Thymus (tissue), 11 donors: ENCODE measurements at regions not wholly inside any gene's neighbourhood (a gene's known extent, or its start where the extent isn't known, plus 50 kb on each side); places are given as distances from the start of the nearest gene placed in this dataset.

Experiments
- DNase-seq, 9 donors: peaks; one replicate each; pipeline ENCODE4 v3.0.0-alpha.2; 2013; ENCODE audit warnings: low spot score in 9 of 9, low read depth in 6 of 9, missing footprints in 1 of 9
- H3K27ac ChIP-seq, 2 donors: one replicate each; pipeline ENCODE4 v1.5.1; 2013; ENCODE audit warnings: control low read depth in 1 of 2, low read depth in 1 of 2, low read length in 1 of 2, mild to moderate bottlenecking in 1 of 2, moderate library complexity in 1 of 2
- H3K27me3 ChIP-seq, 2 donors: one replicate each; pipeline ENCODE4 v1.5.1; 2013; ENCODE audit warnings: low read length in 1 of 2; ENCODE audit not compliant: control insufficient read depth in 2 of 2, insufficient read depth in 1 of 2
- H3K36me3 ChIP-seq, 2 donors: one replicate each; pipeline ENCODE4 v1.5.1; 2013; ENCODE audit warnings: low read length in 1 of 2, mild to moderate bottlenecking in 1 of 2, moderate library complexity in 1 of 2; ENCODE audit not compliant: control insufficient read depth in 2 of 2, insufficient read depth in 2 of 2
- H3K4me1 ChIP-seq, 2 donors: one replicate each; pipeline ENCODE4 v1.5.1; 2013; ENCODE audit warnings: low read length in 2 of 2; ENCODE audit not compliant: control insufficient read depth in 2 of 2, insufficient read depth in 2 of 2
- H3K4me3 ChIP-seq, 2 donors: one replicate each; pipeline ENCODE4 v1.5.1; 2013; ENCODE audit warnings: low read length in 2 of 2, control low read depth in 1 of 2, mild to moderate bottlenecking in 1 of 2
- H3K9me3 ChIP-seq, 2 donors: one replicate each; pipeline ENCODE4 v1.5.1; 2013; ENCODE audit warnings: low read length in 1 of 2, mild to moderate bottlenecking in 1 of 2; ENCODE audit not compliant: control insufficient read depth in 2 of 2, insufficient read depth in 1 of 2
- WGBS: extraction: QIAGEN DNeasy Blood & Tissue Kit; methylation state at CpG from one replicate; pipeline ENCODE4 v1.1.7; 2013; 5-methylcytosine and 5-hydroxymethylcytosine counted together
- donor health status: healthy.

DNA sequence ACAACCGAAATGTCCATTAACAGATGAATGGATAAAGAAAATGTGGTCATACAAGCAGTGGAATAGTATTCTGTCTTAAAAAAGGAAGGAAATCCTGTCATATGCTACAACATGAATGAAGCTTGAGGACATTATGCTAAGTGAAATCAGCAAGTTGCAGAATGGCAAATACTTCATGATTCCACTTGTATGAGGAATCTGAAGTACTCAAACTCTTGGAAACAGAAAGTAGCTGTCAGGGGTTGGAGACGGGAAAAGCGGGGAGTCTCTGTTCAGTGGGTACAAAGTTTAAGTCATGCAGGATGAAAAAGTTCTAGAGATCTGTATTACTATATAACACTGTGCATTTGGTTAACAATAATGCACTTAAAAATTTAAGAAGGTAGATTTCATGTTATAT is 209.0 kb upstream of the SIX2 start:
- Histone ChIP-seq H3K27me3 (no peaks in the 10 kb centered on the region), H3K27ac (no peak overlapping the region), H3K36me3 (no peaks in the 10 kb centered on the region), H3K4me1 (peaks cover 14 to 33% of the 10 kb centered on the region in 2 donors), H3K9me3 (peaks cover 0 to 2% of the 10 kb centered on the region in 2 donors), H3K4me3 (no peak overlapping the region)
- 93% methylated on average over 3 of the region's 3 CpGs for WGBS
- no peak for DNase-seq

DNA sequence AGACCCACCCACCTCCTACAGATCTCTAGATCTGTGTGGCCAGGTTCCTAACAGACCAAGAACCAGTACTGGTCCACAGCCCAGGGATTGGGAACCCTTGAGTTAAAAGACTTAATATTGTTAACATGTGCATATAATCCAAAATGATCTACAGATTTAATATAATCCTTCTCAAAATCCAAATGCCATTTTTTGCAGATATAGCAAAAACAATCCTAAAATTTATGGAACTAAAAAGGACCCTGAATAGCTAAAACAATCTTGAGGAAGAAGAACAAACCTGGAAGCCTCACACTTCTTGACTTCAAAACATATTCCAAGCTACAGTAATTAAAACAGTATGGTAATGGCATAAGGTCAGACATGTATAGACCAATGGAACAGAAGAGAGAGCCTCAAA is 206.9 kb upstream of the SIX2 start:
- Histone ChIP-seq H3K4me3 (no peak overlapping the region), H3K27ac (no peak overlapping the region), H3K4me1 (peaks cover 9 to 15% of the 10 kb centered on the region in 2 donors), H3K36me3 (no peaks in the 10 kb centered on the region), H3K27me3 (no peaks in the 10 kb centered on the region), H3K9me3 (peaks cover 0 to 2% of the 10 kb centered on the region in 2 donors)
- DNase-seq, result no peak

DNA sequence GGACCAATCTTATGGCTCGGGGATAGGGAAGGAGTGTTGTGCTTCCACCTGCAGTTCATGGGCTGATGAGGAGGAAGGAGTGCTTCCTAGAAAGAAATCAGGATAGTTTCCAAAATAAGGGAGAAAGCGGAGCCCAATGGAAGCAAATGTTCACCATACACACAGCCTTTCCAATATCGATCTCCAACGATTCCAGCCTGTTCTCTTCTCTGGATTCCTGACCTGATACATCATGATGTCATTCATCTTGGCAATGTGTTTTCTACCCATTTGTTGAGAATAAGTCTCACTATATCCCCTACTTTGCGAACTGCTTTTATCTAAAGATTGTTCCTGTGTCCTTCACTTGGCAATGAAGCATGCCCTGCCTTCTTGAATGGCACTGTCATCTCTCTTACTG is 205.3 kb upstream of the SIX2 start:
- DNase-seq, result no peak
- H3K4me1 ChIP-seq, result no peaks in the 10 kb centered on the region
- 95% methylated on average over 5 of the region's 5 CpGs for WGBS
- H3K27ac ChIP-seq, result no peak overlapping the region
- H3K36me3 ChIP-seq, result no peaks in the 10 kb centered on the region
- peaks cover 0 to 2% of the 10 kb centered on the region in 2 donors for H3K9me3 ChIP-seq
- no peak overlapping the region for H3K4me3 ChIP-seq
- no peaks in the 10 kb centered on the region for H3K27me3 ChIP-seq

- Histone ChIP-seq H3K27ac (no peak overlapping the region), H3K4me1 (no peaks in the 10 kb centered on the region), H3K9me3 (peaks cover 0 to 2% of the 10 kb centered on the region in 2 donors), H3K36me3 (no peaks in the 10 kb centered on the region), H3K27me3 (no peaks in the 10 kb centered on the region), H3K4me3 (no peak overlapping the region)
- DNase-seq, result no peak
- WGBS, result 86% methylated on average over 5 of the region's 5 CpGs
Measured at GRCh38 chr2:45212953-45213635, 203.8 kb upstream of the SIX2 start.

GRCh38 chr2:45211636-45212035 is 202.4 kb upstream of the SIX2 start:
- no peak overlapping the region for H3K4me3 ChIP-seq
- H3K27ac ChIP-seq, result no peak overlapping the region
- no peaks in the 10 kb centered on the region for H3K9me3 ChIP-seq
- WGBS, result 14% methylated on average over 3 of the region's 3 CpGs
- no peaks in the 10 kb centered on the region for H3K27me3 ChIP-seq
- H3K4me1 ChIP-seq, result no peaks in the 10 kb centered on the region
- no peaks in the 10 kb centered on the region for H3K36me3 ChIP-seq
- DNase-seq, result no peak

DNA sequence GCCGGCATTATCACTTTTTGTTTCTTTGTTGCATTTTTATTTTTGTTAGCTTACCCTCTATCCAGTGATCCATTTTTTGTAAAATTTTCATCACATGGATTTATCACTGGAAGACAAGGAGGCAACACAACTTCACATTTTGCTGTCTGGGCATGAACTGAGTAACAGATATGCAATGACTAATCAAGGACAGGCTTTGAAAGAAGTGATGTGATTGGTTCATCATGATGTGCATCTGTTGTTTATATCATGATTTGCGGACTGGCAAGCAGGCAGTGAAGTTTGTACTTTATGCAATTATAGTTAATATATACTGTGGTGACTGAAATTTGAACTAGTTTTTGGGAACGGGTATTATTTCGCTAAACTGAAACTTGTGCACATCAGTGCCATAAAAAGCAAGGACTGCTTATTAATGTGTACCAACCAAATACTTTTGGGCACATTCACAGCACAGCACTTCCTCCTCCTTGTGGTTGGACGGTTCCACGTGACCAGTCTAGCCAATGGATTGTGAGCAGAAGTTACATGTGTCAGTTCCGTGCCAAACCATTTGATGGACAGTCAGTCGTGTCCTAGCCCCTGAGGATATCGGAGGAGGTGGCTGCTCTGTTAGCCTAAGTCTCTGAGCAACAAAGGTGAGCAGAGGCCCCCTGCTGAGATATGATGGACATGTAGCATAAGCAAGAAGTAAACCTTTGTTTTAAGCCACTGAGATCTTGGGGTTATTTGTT is 201.4 kb upstream of the SIX2 start:
- 98% methylated on average over 9 of the region's 9 CpGs for WGBS
- Histone ChIP-seq H3K4me3 (no peak overlapping the region), H3K4me1 (no peaks in the 10 kb centered on the region), H3K27ac (no peak overlapping the region), H3K36me3 (no peaks in the 10 kb centered on the region), H3K9me3 (no peaks in the 10 kb centered on the region), H3K27me3 (no peaks in the 10 kb centered on the region)
- DNase-seq, result no peak

GRCh38 chr2:45209875-45210274 is 200.6 kb upstream of the SIX2 start:
- no peaks in the 10 kb centered on the region for H3K27me3 ChIP-seq
- no peaks in the 10 kb centered on the region for H3K4me1 ChIP-seq
- H3K4me3 ChIP-seq, result no peak overlapping the region
- no peaks in the 10 kb centered on the region for H3K9me3 ChIP-seq
- H3K27ac ChIP-seq, result no peak overlapping the region
- H3K36me3 ChIP-seq, result no peaks in the 10 kb centered on the region
- DNase-seq, result no peak
- 99% methylated on average over 1 of the region's 1 CpG for WGBS

DNA sequence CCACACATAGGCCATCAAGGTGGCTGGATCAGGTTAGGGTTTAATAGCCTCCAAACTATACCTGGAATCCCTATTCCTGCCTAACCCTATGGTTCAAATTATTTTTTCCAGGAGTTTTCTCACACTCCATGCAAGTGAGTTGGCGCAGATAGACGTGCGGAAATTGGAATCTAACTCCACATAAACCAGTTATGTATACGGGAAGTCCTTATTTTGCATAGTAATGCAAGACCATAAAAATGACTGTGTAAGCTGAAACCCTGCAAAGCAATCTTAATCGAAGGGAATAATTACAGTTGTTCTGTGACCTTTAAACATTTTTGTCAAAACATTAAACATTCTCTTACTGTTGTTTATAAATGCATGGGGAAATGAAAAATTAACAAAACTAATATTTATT is 200.1 kb upstream of the SIX2 start:
- H3K4me3 ChIP-seq, result no peak overlapping the region
- H3K27ac ChIP-seq, result no peak overlapping the region
- no peaks in the 10 kb centered on the region for H3K9me3 ChIP-seq
- DNase-seq, result no peak
- H3K4me1 ChIP-seq, result no peaks in the 10 kb centered on the region
- no peaks in the 10 kb centered on the region for H3K27me3 ChIP-seq
- 96% methylated on average over 5 of the region's 5 CpGs for WGBS
- H3K36me3 ChIP-seq, result no peaks in the 10 kb centered on the region

DNA sequence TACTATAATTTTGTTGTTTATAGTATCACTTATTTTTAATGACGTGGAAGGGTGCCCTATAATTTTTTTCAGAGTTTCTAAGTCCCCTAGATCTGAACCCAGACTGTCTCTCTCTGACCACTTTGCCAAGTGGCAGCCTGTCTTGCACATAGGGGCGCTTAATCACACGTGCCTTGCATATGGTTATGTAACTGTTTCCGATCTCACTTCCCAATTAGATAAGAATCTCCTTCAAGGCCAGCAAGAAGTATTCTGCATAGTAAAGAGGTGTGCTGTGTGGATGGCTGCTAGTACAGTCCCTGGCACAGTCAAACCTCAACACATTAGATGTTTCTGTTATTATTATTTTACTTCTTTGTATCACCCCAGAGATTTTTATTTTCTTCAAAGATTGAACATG is 197.8 kb upstream of the SIX2 start:
- DNase-seq, result peak in 1 of 9 donors; percentile 17
- H3K27ac ChIP-seq, result no peak overlapping the region
- no peaks in the 10 kb centered on the region for H3K4me1 ChIP-seq
- no peaks in the 10 kb centered on the region for H3K36me3 ChIP-seq
- WGBS, result 30% methylated on average over 4 of the region's 4 CpGs
- no peaks in the 10 kb centered on the region for H3K27me3 ChIP-seq
- no peak overlapping the region for H3K4me3 ChIP-seq
- H3K9me3 ChIP-seq, result no peaks in the 10 kb centered on the region
